Stimulated activated CD4-positive, alpha-beta T cell treated with anti-CD3 and anti-CD28 coated beads, Interleukin-12 subunit alpha, Interleukin-12 subunit beta, amount 100 ng/mL, for 4 hours (primary cell): ENCODE measurements at regions not wholly inside any gene's neighbourhood (a gene's known extent, or its start where the extent isn't known, plus 50 kb on each side); places are given as distances from the start of the nearest gene placed in this dataset.
A peak's percentile ranks its signal among the peaks of the same experiment; 100 is the strongest.
"Not testable (repeated sequence)": the region's sequence is repeated elsewhere in the genome, so short reads cannot be mapped to it uniquely, and the experiment has no call there.

ENCODE experiments used
- DNase-seq: peaks from one replicate; pipeline ENCODE4 v3.0.0-alpha.2; 2020

GRCh38 chr15:30688684-30689083 is 62.8 kb downstream of the ARHGAP11B start:
- not testable (repeated sequence) for DNase-seq

GRCh38 chr15:30690153-30690552 is 64.2 kb downstream of the ARHGAP11B start:
- not testable (repeated sequence) for DNase-seq

- DNase-seq = not testable (repeated sequence)
Measured at GRCh38 chr15:30695811-30696210, 69.9 kb downstream of the ARHGAP11B start.

- not testable (repeated sequence) for DNase-seq
Measured at GRCh38 chr15:30696439-30697314, 70.7 kb downstream of the ARHGAP11B start.

GRCh38 chr15:30697315-30697685 is 71.4 kb downstream of the ARHGAP11B start:
- DNase-seq = not testable (repeated sequence)

GRCh38 chr15:30700006-30700597 is 74.2 kb downstream of the ARHGAP11B start:
- DNase-seq = not testable (repeated sequence)

GRCh38 chr15:30707976-30708685 is 82.2 kb downstream of the ARHGAP11B start:
- not testable (repeated sequence) for DNase-seq

- DNase-seq = not testable (repeated sequence)
Measured at GRCh38 chr15:30708809-30709208, 82.9 kb downstream of the ARHGAP11B start.

GRCh38 chr15:30718038-30718643 is 92.2 kb downstream of the ARHGAP11B start:
- DNase-seq = not testable (repeated sequence)

GRCh38 chr15:30719363-30719762 is 93.4 kb downstream of the ARHGAP11B start:
- DNase-seq = not testable (repeated sequence)

- DNase-seq = not testable (repeated sequence)
Measured at GRCh38 chr15:30720825-30721224, 94.9 kb downstream of the ARHGAP11B start.

GRCh38 chr15:30721529-30721928 is 95.6 kb downstream of the ARHGAP11B start:
- DNase-seq = not testable (repeated sequence)

- DNase-seq = not testable (repeated sequence)
Measured at GRCh38 chr15:30723540-30724175, 97.7 kb downstream of the ARHGAP11B start.

- not testable (repeated sequence) for DNase-seq
Measured at GRCh38 chr15:30729880-30730590, 104.1 kb downstream of the ARHGAP11B start.

- DNase-seq = not testable (repeated sequence)
Measured at GRCh38 chr15:30730633-30731032, 104.7 kb downstream of the ARHGAP11B start.

GRCh38 chr15:30732100-30732499 is 106.2 kb downstream of the ARHGAP11B start:
- DNase-seq = not testable (repeated sequence)

- not testable (repeated sequence) for DNase-seq
Measured at GRCh38 chr15:30735884-30736564, 110.1 kb downstream of the ARHGAP11B start.

- DNase-seq = not testable (repeated sequence)
Measured at GRCh38 chr15:30742796-30743195, 116.9 kb downstream of the ARHGAP11B start.

GRCh38 chr15:30749048-30749447 is 123.1 kb downstream of the ARHGAP11B start:
- not testable (repeated sequence) for DNase-seq

- peak; percentile 72 for DNase-seq
Measured at GRCh38 chr15:30755036-30755687, 129.2 kb downstream of the ARHGAP11B start.
